HG03103 (cell line): ENCODE measurements at regions not wholly inside any gene's neighbourhood (a gene's known extent, or its start where the extent isn't known, plus 50 kb on each side); places are given as distances from the start of the nearest gene placed in this dataset.

Source experiments
- ATAC-seq: cut with Tn5 transposase; IDR thresholded peaks from one replicate; pipeline ENCODE4 v1.9.1; 2021; ENCODE audit warnings: low read depth; ENCODE audit not compliant: unreplicated experiment

DNA sequence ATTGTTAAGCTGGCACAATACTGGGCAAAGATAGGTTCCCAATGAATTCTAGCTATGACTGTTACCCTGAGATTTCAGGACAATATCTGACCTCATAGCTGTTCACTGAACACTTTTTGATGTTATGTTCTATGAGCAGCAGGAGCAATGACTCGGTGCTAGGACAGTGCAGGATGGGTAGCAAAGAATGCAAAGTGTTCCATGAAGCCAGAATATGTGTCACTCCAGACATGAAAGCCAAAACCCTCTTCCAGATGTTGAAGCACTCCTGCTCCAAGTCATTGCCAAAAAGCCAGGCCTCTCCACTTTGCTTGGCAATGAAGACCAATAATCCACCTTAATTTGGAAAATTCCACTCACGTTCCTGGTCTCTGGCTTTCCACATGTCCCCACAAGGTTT is 300.9 kb upstream of the CPEB2 start:
- ATAC-seq, result no peak

DNA sequence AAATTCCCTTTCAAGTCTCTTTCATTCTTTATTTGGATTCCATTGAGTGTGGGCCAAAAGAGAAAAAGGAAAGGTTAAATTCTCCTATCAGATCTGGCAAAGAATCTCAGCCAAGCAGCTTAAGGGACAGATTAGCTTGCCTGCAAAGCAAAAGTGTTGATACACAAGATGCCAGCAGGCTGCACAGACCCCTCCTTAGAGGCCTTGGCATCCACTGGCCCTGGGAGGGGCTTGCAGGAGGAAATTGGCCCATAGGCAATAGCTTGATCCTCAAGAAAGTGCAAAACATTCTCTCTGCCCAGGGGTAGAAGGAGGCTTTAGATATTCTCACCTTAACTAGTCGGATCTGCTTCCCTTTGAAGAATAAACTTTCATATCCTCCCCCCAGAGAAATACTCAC is 300.4 kb upstream of the CPEB2 start:
- ATAC-seq, result no peak

DNA sequence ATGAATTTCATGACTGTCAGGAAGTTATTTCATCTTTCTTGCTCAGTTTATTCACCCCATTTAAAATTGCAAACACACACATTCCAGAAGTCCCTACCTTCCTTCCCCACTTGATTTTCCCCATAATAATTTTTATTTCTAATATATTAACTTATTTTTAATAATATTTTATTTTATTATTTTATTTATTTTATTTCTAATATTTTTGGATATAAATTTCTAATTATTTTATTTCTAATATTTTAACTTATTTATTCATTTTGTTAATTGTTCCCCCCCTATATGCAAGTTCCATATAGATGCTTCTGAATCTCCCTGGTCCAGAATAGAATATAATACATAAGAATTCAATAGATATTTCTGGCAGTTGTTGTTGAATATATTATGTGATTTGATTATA is 293.7 kb upstream of the CPEB2 start:
- no peak for ATAC-seq

DNA sequence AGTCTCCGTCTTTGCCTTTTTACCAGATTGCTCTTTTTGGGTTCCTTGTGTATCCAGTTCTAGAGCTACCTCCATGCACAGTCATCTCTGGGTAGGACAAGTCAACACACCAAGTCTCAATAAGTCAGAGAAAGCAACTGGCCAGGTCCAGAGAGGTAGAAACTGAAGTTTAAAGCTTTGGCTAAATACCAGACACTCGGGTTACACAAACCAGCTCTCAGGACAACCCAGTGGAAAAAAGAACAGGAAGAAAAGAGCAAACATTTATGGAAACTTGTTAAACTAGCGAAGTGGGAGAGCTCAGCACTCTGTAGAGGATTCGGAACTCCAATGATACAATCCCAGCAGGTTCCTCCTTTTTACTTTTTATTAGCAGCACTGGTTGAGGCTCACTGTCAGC is 291.0 kb upstream of the CPEB2 start:
- no peak for ATAC-seq

DNA sequence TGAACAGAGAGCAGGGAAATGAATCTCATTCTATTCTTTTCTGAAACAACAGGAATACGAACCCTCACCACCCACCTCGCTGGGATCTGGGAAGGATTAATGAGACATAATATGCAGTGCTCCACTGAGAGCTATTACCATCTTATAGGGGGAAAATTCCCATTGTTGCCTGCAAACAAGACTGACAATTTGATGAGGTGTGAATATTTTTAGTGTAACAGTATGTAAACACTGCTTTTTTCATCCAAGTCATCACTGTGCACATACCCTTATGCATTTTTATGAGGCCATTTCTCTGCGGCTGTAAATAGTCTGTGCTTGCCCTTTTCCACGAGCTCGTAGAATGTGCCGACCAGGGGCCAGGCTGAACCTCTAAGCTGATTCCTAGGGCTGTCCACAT is 285.6 kb upstream of the CPEB2 start:
- ATAC-seq, result no peak

DNA sequence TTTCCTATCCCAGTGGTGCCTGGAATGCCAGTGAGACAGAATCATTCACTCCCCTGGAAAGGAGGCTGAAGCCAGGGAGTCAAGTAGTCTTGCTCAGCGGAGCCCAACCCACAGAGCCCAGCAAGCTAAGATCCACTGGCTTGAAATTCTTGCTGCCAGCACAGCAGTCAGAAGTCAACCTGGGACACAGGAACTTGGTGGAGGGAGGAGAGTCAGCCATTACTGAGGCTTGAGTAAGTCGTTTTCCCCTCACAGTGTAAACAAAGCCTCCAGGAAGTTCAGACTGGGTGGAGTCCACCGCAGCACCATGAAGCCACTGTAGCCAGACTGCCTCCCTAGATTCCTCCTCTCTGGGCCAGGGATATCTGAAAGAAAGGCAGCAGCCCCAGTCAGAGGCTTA is 283.2 kb upstream of the CPEB2 start:
- ATAC-seq, result no peak

DNA sequence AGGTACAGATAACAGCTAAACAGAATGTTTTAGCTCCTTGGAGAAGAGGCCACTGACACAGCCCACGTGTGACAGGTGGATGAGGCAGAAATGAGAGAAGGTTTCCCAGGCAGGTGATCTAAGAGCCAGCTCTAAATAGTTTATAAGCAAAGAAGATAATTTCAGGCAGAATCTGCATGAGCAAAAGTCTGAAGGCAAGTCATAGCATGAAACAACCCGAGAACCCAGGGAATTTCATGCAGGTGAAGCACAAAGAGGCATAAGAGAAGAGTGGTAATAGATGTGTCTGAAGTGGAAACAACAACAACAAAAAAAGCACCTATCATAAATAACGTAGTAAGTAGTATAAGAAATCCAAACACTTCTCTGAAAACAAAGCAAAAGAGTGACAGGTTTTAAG is 275.8 kb upstream of the CPEB2 start:
- ATAC-seq, result no peak

DNA sequence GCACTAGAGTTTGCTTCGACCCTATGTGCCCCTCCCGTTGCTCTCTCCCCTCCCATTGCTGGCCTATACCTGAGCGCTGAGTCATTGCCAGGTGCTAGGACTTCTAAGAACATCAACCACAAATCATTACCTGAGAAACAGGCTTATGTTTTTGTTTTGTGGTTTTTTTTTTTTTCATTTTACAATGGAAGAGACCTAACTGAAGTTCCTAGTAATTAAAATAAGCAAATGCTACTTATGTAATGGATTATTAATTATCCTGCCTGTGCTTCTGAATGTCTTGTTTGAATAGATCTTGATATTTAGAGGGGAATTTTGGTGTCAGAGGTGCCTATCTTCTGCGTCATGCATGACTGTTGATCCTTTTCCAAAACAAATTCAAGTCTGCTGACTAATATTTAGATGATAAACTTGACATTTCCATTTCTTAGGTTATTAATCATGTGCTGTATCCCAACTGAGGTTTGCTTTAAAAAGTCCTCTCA is 275.4 kb upstream of the CPEB2 start:
- ATAC-seq, result no peak

DNA sequence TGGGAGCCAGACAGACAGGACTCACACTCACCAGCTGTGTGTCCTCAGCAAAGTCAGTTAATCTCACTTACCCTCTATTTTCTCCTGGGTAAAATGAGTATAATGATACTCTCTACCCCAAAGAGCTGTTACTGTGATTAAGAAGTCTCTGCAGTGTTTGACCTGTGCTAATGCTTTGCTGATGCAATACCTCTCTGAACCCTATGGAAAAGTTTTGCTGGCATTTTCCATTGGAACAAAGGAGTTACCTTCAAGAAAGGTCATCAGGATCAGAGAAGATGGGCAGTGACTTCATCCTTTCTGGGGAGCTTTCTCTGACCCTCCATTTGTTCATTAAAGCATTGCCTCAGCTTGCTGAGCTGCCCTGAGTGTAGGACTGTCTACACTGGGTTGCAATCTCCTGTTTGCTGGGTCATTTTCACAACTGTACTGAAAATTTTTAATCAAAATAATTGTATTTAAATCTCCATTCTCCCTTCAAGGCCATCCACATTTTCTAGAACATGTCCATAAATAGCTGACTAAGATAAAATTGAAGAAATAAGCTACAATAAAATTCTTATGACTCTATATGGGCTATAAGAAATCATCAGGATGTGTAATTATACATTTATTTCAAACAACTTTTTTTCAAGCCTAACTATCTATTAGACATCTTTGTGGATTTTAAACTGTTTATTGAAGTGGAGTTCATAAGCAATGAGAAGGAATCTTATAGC is 272.8 kb upstream of the CPEB2 start:
- no peak for ATAC-seq

DNA sequence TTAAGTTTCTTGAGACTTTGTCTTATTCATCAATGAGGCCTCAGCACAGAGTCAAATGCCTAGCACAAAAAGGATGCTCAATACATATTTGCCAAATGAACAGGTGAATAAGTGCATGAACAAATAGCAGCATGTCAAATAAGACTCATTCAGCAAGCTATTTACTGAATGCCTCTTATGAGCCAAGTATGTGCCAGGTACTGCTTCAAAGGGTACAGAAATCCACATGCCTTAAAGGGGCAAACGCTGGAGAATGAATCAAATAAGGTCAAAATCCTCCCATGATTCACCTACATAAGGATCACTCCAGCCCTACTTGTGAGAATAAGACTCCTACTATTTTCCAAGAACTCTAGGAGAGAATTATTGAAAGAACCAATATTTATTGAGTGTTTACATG is 260.2 kb upstream of the CPEB2 start:
- ATAC-seq, result no peak

DNA sequence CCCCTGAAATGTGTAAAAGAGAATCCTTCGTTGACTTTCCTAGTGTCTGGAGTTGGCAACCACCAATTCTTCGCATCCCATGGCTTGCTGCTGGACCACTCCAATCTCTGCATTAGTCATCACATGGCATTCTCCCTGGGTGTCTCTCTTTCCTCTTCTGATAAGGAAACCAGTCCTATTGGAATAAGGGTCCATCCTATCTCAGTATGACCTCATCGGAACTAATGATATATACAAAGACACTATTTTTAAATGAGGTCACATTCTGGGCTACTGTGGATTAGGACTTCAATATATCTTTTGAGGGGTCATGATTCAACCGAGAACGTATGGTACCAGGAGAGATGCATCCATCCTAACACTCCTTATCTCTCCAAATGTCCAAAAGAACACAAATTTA is 259.1 kb upstream of the CPEB2 start:
- no peak for ATAC-seq

DNA sequence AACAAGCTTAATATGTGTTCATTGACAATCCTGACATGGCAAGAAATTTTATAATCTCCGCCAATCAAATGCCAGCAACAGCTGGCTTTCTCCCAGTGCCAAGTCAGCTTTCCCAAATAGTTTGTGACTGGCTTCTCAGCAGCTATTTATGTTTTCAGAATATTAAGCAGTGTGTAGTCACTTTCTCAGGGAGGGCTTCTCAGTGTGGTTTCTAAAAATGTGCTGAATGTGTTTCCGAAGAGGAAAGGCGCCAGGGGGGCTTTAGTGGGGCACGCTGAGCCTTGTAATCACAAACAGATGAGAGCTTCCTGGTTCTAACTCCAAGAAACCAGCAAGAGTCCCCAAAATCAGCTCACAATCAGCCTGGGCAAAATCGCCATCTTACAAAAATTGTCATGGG is 258.7 kb upstream of the CPEB2 start:
- no peak for ATAC-seq

DNA sequence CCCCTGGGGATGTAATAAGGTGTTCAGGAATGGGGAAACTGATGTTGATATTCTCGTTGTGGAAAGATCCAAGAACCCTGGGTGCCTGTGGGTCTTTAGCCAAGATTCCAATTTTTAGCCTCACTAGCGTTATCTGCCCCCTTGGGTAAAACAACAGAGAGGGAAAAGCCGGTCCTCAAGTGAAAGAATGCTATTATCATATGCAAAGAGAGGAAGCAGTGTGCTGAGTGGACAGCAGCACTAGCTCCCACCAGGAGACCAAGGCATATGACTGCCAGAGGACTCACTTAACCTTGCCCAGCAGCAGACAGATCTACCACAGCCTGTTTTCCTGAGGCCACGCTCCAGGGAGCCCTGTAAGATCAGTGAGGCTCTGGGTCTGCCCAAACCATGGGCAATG is 257.9 kb upstream of the CPEB2 start:
- ATAC-seq, result no peak

DNA sequence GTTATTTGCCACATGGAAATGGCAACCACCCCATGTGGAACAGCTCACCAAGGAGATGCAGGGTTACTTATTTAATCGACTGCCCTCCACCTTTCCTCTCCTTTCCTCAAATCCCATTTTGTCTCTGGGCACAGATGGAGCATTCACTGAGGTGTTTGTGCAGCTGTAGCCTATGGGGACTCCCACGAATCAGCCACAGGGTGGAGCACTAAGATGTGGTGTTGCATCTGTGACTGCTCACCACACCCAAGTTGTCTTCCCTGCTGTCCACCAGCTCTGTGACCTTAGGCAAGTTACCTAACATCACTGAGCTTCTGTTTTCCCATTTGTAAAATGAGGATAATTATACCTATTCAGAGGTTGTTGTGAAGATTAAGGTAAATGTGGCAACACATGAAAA is 252.4 kb upstream of the CPEB2 start:
- peak; percentile 56 for ATAC-seq

DNA sequence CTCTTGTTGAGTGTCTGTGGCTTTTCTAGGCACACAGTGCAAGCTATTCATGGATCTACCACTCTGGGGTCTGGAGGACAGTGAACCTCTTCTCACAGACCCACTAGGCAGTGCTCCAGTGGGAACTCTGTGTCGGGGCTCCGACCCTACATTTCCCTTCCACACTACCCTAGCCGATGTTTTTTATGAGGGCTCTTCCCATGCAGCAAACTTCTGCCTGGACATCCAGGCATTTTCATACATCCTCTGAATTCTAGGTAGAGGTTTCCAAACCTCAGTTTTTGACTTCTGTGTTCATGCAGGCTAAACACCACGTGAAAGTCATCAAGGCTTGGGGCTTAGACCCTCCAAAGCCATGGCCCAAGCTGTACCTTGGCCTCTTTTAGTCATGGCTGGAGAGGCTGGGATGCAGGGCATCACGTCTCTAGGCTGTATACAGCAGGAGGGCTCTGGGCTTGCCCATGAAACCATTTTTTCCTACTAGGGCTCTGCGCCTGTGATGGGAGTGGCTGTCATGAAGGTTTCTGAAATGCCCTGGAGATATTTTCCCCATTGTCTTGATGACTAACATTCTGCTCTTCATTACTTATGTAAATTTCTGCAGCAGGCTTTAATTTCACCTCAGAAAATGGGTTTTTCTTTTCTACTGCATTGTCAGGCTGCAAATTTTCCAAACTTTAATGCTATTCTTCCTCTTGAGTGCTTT is 249.8 kb upstream of the CPEB2 start:
- no peak for ATAC-seq

DNA sequence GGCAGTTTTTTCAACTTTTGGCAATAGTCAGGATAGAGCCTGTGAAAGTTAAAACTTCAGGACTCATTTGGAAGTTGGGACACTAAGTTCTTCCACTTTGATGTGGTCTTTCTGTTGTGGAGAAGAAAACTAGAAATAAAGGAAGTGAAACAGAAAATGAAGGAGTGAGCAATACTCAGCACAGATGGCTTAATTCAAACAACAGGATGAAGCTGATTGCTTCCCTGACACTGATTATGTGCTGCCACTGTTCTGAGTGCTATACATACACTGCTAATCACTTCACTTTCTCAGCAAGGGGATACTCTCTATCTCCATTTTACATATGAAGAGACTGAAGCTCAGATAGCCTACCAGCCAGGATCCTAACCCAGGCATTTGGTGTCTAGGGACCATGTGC is 235.1 kb upstream of the CPEB2 start:
- ATAC-seq, result peak; percentile 62

DNA sequence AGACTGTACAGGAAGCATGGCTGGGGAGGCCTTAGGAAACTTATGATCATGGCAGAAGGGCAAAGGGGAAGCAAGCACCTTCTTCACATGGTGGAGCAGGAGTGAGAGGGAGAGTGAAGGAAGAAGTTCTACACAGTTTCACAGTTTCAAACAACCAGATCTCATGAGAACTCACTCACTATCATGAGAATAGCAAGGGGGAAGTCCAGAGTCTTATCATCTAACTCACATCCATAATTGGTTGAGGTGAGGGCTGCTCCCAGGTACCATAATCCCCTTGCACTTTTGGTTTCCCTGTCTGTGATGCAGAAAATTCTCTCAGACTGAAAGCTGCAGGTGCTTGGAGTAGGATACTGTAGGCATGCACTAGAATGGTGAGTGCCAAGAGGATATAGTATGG is 233.8 kb upstream of the CPEB2 start:
- ATAC-seq, result no peak

DNA sequence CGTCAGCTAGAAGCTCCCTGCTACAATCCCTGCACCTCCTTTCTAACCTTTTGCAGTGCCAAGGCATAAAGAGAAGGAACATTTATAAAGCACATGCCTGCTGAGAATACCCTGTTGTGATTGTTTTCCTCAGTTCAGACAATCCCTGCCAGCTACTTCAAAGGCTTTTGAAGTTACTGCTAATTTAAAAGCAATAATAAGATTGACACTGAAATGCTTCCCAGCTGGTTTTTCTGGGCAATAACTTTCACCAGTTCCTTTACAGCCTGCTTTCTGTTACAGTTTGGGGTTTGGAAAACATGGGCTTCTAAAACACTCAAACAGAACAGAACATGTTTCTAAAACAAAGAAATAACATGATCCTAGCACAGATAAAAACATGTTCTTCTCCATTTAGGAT is 232.3 kb upstream of the CPEB2 start:
- no peak for ATAC-seq

DNA sequence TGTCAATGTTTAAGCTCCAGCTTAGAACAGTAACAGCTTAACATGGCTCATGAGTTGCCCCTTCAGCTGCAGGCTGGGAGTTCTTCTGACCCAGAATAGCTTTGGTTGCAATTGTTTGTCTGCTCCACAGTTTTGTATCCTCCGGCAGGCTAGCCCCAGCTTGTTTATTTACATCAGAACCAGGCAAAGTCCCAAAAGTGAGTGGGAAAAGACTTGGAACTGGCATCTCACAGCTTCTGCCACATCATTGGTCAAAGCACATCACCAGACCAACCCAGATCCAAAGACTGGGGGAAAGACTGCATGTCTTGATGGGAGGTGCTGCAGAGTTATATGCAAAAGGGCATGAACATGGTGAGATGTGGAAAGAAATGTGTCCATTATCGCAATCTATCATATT is 231.2 kb upstream of the CPEB2 start:
- no peak for ATAC-seq

DNA sequence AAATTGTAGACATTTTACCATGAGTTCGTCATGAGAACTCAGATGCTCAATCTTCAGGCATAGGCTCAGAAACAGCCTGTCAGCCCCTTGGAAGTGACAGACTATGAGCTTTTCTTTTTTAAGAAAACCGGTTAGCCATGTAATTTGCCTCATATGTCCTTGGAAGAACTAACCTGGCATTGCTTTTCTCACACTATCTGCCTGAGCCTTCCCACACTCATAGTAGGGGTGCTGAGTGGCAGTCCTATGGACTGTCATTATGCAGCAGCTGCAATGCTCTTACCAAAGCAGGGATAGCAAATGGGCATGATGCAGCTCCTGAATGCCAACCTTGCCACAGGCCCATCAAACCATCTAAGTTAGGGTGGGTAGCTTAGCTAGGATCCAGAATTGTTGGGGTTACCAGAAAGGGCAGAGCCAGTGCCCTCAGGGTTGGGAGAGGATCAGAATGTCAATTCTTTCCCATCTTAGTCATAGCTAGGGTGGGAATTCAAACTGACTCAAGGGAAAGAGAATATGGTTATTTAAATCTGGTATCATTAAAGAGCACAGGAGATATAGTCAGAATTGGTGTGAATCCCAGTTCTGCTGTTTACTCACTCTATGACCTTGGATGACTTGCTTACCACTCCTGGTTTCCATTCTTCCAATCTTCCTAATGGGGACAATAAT is 230.6 kb upstream of the CPEB2 start:
- no peak for ATAC-seq

DNA sequence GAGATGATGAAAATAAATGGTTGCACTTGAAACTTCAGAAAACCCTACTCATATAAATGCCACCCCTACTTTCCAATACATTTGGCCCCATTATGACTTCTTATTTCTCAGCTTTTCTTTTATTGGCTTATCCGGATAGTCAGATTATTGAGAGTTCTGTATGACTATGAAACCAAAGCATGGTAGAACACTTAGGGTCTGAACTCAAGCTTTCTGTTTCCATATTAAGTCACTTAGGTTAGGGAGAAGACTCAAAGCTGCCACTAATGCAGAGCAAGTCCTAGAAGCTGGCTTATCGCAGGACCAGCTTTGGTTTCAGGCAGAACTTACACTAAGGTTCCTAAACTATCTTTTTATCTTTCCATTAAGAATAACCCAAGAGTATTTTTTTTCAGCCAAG is 229.9 kb upstream of the CPEB2 start:
- no peak for ATAC-seq
